CD4-positive, alpha-beta T cell (primary cell): ENCODE measurements at regions not wholly inside any gene's neighbourhood (a gene's known extent, or its start where the extent isn't known, plus 50 kb on each side); places are given as distances from the start of the nearest gene placed in this dataset.
"Not testable (repeated sequence)": the region's sequence is repeated elsewhere in the genome, so short reads cannot be mapped to it uniquely, and the experiment has no call there.

ENCODE experiments used
- ATAC-seq: fragments of 200-7000 bp; cut with Tn5 transposase; one replicate; pipeline ENCODE4 v1.10.0; 2022; ENCODE audit warnings: mild to moderate bottlenecking; ENCODE audit not compliant: poor library complexity
- CTCF ChIA-PET: fragments of 350-600 bp; sonication (Branson Sonifier 250); formaldehyde crosslinking; loops from one replicate; lab custom pipeline; 2021; ENCODE audit warnings: antibody characterized with exemption, inconsistent platforms; lab: Charles Lee
- POLR2A ChIA-PET: fragments of 350-600 bp; sonication (Branson Sonifier 250); formaldehyde crosslinking; loops from one replicate; lab custom pipeline; 2021; ENCODE audit warnings: antibody characterized with exemption, inconsistent platforms; lab: Charles Lee
- DNase-seq, 14 experiments: peaks; one replicate each; pipeline ENCODE4 v3.0.0-alpha.2; 2013 to 2020; ENCODE audit warnings: mixed read lengths in 2 of 14
- H3K27ac ChIP-seq, 2 donors: one replicate each; pipeline versions ENCODE4 v1.5.1 to v1.7.0; 2013; ENCODE audit warnings: low read length in 2 of 2, low read depth in 1 of 2, mild to moderate bottlenecking in 1 of 2
- H3K27me3 ChIP-seq, 2 experiments: 1 replicate in 1 of 2; 2 replicates in 1 of 2; pipeline versions ENCODE4 v1.6.1 to v1.7.0; 2013; ENCODE audit warnings: low read length in 2 of 2, control low read depth in 1 of 2, mild to moderate bottlenecking in 1 of 2, moderate library complexity in 1 of 2; ENCODE audit not compliant: insufficient read depth in 2 of 2, control insufficient read depth in 1 of 2
- H3K36me3 ChIP-seq: one replicate; pipeline ENCODE4 v1.6.1; 2013; ENCODE audit warnings: low read length, control low read depth; ENCODE audit not compliant: insufficient read depth
- H3K4me1 ChIP-seq: one replicate; pipeline ENCODE4 v1.6.1; 2013; ENCODE audit warnings: low read length, control low read depth; ENCODE audit not compliant: insufficient read depth
- H3K4me3 ChIP-seq: one replicate; pipeline ENCODE4 v1.5.1; 2013; ENCODE audit warnings: mild to moderate bottlenecking, low read length, moderate library complexity
- H3K9me3 ChIP-seq, 2 experiments: 1 replicate in 1 of 2; 2 replicates in 1 of 2; pipeline versions ENCODE4 v1.6.1 to v1.7.0; 2013; ENCODE audit warnings: low read length in 2 of 2, mild to moderate bottlenecking in 2 of 2, control low read depth in 1 of 2, moderate library complexity in 1 of 2; ENCODE audit not compliant: control insufficient read depth in 1 of 2, insufficient read depth in 1 of 2
- H3K27ac Mint-ChIP-seq: one replicate; pipeline ENCODE4 v1.8.0; 2020; ENCODE audit warnings: mixed read lengths
- H3K27me3 Mint-ChIP-seq: one replicate; pipeline ENCODE4 v1.8.0; 2021; ENCODE audit warnings: mixed read lengths
- H3K36me3 Mint-ChIP-seq: one replicate; pipeline ENCODE4 v1.8.0; 2021; ENCODE audit warnings: low read depth, mixed read lengths
- H3K4me1 Mint-ChIP-seq: one replicate; pipeline ENCODE4 v1.8.0; 2021; ENCODE audit warnings: low read depth, mixed read lengths
- H3K4me3 Mint-ChIP-seq: one replicate; pipeline ENCODE4 v1.8.0; 2020; ENCODE audit warnings: mild to moderate bottlenecking, mixed read lengths
- H3K9me3 Mint-ChIP-seq: one replicate; pipeline ENCODE4 v1.8.0; 2020; ENCODE audit warnings: mixed read lengths
- CTCF ChIP-seq: fragments of 200-600 bp; IDR thresholded peaks from one replicate; pipeline ENCODE4 v1.8.0; 2022; ENCODE audit warnings: antibody characterized with exemption, mild to moderate bottlenecking
- intact Hi-C, 2 experiments: fragments of 100-400 bp; cut with DNase I in 1 of 2; cut with micrococcal nuclease in 1 of 2; formaldehyde crosslinking; loops; one replicate each; pipeline versions ENCODE4 v1.15.1 to v1.9.0; 2023 to 2025; cut with DNase I, micrococcal nuclease

GRCh38 chr1:220450927-220451326, 77.0 kb upstream of the MARK1 start:
- no peaks in the 10 kb centered on the region for H3K4me1 Mint-ChIP-seq
- ChIA-PET CTCF (no interaction called here), POLR2A (no interaction called here)
- no peak for DNase-seq
- H3K4me1 ChIP-seq, result no peaks in the 10 kb centered on the region
- H3K4me3 ChIP-seq, result no peak overlapping the region
- no peak overlapping the region for H3K27ac Mint-ChIP-seq
- no peaks in the 10 kb centered on the region for H3K36me3 ChIP-seq
- H3K36me3 Mint-ChIP-seq, result no peaks in the 10 kb centered on the region
- intact Hi-C loops, result no loop called here
- H3K27ac ChIP-seq, result no peak overlapping the region
- peaks cover 4 to 9% of the 10 kb centered on the region in 2 experiments for H3K27me3 ChIP-seq
- peaks cover 26% of the 10 kb centered on the region for H3K27me3 Mint-ChIP-seq
- TF ChIP-seq CTCF, result no peak
- H3K4me3 Mint-ChIP-seq, result no peak overlapping the region
- H3K9me3 ChIP-seq, result no peaks in the 10 kb centered on the region
- no peaks in the 10 kb centered on the region for H3K9me3 Mint-ChIP-seq
- ATAC-seq, result no peak

GRCh38 chr1:220448217-220448616, 79.7 kb upstream of the MARK1 start:
- Histone ChIP-seq H3K9me3 (no peaks in the 10 kb centered on the region), H3K4me3 (no peak overlapping the region), H3K27ac (no peak overlapping the region), H3K27me3 (peaks cover 4 to 9% of the 10 kb centered on the region in 2 experiments), H3K4me1 (no peaks in the 10 kb centered on the region), H3K36me3 (no peaks in the 10 kb centered on the region)
- DNase-seq (no peak), ATAC-seq (no peak)
- TF ChIP-seq CTCF, result no peak
- no peaks in the 10 kb centered on the region for H3K4me1 Mint-ChIP-seq
- H3K4me3 Mint-ChIP-seq, result no peak overlapping the region
- POLR2A ChIA-PET, result no interaction called here
- intact Hi-C loops, result no loop called here
- peaks cover 4% of the 10 kb centered on the region for H3K9me3 Mint-ChIP-seq
- H3K36me3 Mint-ChIP-seq, result no peaks in the 10 kb centered on the region
- CTCF ChIA-PET, result no interaction called here
- H3K27me3 Mint-ChIP-seq, result peaks cover 21% of the 10 kb centered on the region
- no peak overlapping the region for H3K27ac Mint-ChIP-seq

GRCh38 chr1:220444586-220444985, 83.3 kb upstream of the MARK1 start:
- POLR2A ChIA-PET, intact Hi-C loops: not testable (repeated sequence)

GRCh38 chr1:220441211-220441610, 86.7 kb upstream of the MARK1 start:
- H3K4me3 ChIP-seq, result no peak overlapping the region
- no peak overlapping the region for H3K27ac ChIP-seq
- H3K4me3 Mint-ChIP-seq, result no peak overlapping the region
- no peaks in the 10 kb centered on the region for H3K36me3 ChIP-seq
- TF ChIP-seq CTCF, result no peak
- H3K4me1 Mint-ChIP-seq, result no peaks in the 10 kb centered on the region
- no peak overlapping the region for H3K27ac Mint-ChIP-seq
- POLR2A ChIA-PET, result no interaction called here
- no peaks in the 10 kb centered on the region for H3K4me1 ChIP-seq
- CTCF ChIA-PET, result no interaction called here
- ATAC-seq (no peak), DNase-seq (no peak)
- H3K9me3 Mint-ChIP-seq, result peaks cover 6% of the 10 kb centered on the region
- intact Hi-C loops, result no loop called here
- H3K9me3 ChIP-seq, result no peaks in the 10 kb centered on the region
- H3K27me3 ChIP-seq, result no peaks in the 10 kb centered on the region
- peaks cover 6% of the 10 kb centered on the region for H3K27me3 Mint-ChIP-seq
- no peaks in the 10 kb centered on the region for H3K36me3 Mint-ChIP-seq

More at GRCh38 chr1:220444586-220444985, 83.3 kb upstream of the MARK1 start:
- DNase-seq, H3K27ac Mint-ChIP-seq, H3K36me3 Mint-ChIP-seq, H3K4me3 Mint-ChIP-seq, ATAC-seq, H3K27me3 ChIP-seq, H3K4me3 ChIP-seq, H3K36me3 ChIP-seq, CTCF ChIA-PET, H3K9me3 Mint-ChIP-seq, H3K27ac ChIP-seq, H3K9me3 ChIP-seq, H3K4me1 ChIP-seq, H3K4me1 Mint-ChIP-seq: not testable (repeated sequence)
- peaks cover 27% of the 10 kb centered on the region for H3K27me3 Mint-ChIP-seq
